ENCODE measurements at regions not wholly inside any gene's neighbourhood (a gene's known extent, or its start where the extent isn't known, plus 50 kb on each side); places are given as distances from the start of the nearest gene placed in this dataset.

GRCh38 chr4:1572964-1573720 is 111.0 kb downstream of the FAM53A start (continued):
- TF ChIP-seq ZBTB5 (IDR thresholded peaks at IDR 0.05) (0 out of 2 replicates have a peak, but pooled peaks have one; percentile 28), HSF4 (CRISPR knock-in tag; IDR thresholded peaks at IDR 0.05; ENCODE audit: borderline replicate concordance) (no peak), MED1 (CRISPR knock-in tag; IDR thresholded peaks at IDR 0.05; ENCODE audit: borderline replicate concordance) (no peak), ZNF124 (CRISPR knock-in tag; IDR thresholded peaks at IDR 0.05) (no peak), RBFOX2 (IDR thresholded peaks at IDR 0.05; ENCODE audit: low read depth, low read length) (no peak), IRF2 (CRISPR knock-in tag; IDR thresholded peaks at IDR 0.05) (no peak), TFAM (CRISPR knock-in tag; conservative IDR thresholded peaks at IDR 0.05) (no peak), FOSL1 (tag; conservative IDR thresholded peaks at IDR 0.05) (no peak), ZFP36 (IDR thresholded peaks at IDR 0.05; ENCODE audit: low read depth, low read length, partially characterized antibody) (no peak), ZNF316 (IDR thresholded peaks at IDR 0.05) (no peak), PYGO2 (tag; IDR thresholded peaks at IDR 0.05) (no peak)
- TF ChIP-seq, protein P1, sequence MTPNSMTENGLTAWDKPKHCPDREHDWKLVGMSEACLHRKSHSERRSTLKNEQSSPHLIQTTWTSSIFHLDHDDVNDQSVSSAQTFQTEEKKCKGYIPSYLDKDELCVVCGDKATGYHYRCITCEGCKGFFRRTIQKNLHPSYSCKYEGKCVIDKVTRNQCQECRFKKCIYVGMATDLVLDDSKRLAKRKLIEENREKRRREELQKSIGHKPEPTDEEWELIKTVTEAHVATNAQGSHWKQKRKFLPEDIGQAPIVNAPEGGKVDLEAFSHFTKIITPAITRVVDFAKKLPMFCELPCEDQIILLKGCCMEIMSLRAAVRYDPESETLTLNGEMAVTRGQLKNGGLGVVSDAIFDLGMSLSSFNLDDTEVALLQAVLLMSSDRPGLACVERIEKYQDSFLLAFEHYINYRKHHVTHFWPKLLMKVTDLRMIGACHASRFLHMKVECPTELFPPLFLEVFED (CRISPR knock-in tag; conservative IDR thresholded peaks at IDR 0.05): peak; percentile 26; the same call in 1 of the 2 replicates
- TF ChIP-seq, protein P2, sequence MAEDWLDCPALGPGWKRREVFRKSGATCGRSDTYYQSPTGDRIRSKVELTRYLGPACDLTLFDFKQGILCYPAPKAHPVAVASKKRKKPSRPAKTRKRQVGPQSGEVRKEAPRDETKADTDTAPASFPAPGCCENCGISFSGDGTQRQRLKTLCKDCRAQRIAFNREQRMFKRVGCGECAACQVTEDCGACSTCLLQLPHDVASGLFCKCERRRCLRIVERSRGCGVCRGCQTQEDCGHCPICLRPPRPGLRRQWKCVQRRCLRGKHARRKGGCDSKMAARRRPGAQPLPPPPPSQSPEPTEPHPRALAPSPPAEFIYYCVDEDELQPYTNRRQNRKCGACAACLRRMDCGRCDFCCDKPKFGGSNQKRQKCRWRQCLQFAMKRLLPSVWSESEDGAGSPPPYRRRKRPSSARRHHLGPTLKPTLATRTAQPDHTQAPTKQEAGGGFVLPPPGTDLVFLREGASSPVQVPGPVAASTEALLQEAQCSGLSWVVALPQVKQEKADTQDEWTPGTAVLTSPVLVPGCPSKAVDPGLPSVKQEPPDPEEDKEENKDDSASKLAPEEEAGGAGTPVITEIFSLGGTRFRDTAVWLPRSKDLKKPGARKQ (CRISPR knock-in tag; IDR thresholded peaks at IDR 0.05): no peak
- TF ChIP-seq, protein P3, sequence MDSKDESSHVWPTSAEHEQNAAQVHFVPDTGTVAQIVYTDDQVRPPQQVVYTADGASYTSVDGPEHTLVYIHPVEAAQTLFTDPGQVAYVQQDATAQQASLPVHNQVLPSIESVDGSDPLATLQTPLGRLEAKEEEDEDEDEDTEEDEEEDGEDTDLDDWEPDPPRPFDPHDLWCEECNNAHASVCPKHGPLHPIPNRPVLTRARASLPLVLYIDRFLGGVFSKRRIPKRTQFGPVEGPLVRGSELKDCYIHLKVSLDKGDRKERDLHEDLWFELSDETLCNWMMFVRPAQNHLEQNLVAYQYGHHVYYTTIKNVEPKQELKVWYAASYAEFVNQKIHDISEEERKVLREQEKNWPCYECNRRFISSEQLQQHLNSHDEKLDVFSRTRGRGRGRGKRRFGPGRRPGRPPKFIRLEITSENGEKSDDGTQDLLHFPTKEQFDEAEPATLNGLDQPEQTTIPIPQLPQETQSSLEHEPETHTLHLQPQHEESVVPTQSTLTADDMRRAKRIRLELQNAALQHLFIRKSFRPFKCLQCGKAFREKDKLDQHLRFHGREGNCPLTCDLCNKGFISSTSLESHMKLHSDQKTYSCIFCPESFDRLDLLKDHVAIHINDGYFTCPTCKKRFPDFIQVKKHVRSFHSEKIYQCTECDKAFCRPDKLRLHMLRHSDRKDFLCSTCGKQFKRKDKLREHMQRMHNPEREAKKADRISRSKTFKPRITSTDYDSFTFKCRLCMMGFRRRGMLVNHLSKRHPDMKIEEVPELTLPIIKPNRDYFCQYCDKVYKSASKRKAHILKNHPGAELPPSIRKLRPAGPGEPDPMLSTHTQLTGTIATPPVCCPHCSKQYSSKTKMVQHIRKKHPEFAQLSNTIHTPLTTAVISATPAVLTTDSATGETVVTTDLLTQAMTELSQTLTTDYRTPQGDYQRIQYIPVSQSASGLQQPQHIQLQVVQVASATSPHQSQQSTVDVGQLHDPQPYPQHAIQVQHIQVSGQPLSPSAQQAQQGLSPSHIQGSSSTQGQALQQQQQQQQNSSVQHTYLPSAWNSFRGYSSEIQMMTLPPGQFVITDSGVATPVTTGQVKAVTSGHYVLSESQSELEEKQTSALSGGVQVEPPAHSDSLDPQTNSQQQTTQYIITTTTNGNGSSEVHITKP (IDR thresholded peaks at IDR 0.05; ENCODE audit: partially characterized antibody): no peak
- TF ChIP-seq, protein P4, sequence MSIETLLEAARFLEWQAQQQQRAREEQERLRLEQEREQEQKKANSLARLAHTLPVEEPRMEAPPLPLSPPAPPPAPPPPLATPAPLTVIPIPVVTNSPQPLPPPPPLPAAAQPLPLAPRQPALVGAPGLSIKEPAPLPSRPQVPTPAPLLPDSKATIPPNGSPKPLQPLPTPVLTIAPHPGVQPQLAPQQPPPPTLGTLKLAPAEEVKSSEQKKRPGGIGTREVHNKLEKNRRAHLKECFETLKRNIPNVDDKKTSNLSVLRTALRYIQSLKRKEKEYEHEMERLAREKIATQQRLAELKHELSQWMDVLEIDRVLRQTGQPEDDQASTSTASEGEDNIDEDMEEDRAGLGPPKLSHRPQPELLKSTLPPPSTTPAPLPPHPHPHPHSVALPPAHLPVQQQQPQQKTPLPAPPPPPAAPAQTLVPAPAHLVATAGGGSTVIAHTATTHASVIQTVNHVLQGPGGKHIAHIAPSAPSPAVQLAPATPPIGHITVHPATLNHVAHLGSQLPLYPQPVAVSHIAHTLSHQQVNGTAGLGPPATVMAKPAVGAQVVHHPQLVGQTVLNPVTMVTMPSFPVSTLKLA (conservative IDR thresholded peaks at IDR 0.05): no peak

Data from K562 (cell line).